ENCODE measurements at regions not wholly inside any gene's neighbourhood (a gene's known extent, or its start where the extent isn't known, plus 50 kb on each side); places are given as distances from the start of the nearest gene placed in this dataset.

DNA sequence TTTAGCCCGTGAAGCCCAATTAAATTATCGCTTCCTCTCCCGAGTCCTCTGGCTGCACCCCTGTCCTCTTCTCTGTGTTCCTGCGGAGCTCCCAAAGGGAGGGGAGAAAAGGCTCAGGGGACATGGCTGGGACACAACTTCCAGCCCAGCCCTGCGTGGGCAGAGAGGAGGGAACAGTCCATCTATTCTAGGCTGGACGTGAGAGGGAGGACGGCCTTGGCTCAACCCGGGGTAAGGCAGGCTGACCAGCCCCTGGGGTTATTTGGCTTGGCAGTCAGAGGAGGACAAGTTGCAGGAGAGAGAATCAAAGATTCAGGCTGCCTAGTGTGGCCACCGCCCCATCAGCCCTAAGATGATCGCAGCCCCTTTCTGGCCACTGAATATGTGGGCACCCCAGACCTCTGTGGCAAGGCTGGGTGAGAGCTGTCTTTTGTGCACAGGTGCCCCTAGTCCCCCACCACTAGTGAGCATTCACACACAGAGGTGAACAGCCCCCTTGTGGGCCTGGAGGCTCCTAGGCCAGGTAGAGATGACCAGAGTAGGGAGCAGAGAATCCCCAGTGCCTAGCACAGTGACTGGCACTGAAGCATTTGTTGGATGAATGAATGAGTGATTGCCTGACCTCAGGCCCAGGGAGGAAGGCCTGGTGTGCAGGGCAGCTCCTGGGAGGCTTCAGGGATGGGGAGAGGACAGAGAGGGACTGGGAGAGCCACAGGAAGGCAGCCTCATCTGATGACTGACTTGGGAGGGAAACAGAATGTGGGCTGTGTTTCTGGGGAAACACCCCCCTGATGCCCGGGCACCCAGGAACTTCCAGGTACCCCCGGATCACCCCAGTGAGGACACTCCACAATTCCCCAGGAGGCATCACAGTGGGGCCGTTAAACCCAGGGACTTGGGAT is 133.9 kb downstream of the C9orf50 start:
- DNase-seq: no peak

DNA sequence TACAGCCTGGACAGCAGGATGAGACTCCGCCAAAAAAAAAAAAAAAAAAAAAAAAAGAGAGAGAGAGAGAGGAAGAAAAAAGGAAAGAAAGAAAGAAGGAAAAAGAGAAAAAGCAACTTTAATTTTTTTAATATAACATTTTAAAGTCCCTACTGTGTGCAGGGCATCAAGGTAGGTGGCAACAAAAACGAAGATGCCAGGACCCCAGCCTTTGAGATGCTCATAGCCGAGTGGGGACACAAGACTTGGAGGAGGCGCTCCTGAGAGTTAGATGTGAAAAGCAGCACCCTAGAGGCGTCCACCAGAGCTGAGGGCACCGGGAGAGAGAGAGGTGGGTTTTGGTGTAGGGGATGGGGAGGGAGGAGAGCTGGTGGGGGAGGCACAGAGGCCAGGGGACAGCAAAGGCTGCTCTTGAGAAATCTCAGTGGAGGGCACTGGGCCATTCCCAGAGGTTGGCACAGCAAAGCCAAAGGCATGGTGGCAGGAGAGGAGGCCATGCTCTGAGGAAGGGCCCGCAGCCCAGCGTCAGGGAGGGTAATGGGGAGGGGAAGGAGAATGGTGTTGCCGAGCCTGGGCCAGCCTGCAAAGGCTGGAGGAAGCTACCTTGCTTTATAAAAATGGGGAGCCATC is 135.6 kb downstream of the C9orf50 start:
- no peak for DNase-seq

DNA sequence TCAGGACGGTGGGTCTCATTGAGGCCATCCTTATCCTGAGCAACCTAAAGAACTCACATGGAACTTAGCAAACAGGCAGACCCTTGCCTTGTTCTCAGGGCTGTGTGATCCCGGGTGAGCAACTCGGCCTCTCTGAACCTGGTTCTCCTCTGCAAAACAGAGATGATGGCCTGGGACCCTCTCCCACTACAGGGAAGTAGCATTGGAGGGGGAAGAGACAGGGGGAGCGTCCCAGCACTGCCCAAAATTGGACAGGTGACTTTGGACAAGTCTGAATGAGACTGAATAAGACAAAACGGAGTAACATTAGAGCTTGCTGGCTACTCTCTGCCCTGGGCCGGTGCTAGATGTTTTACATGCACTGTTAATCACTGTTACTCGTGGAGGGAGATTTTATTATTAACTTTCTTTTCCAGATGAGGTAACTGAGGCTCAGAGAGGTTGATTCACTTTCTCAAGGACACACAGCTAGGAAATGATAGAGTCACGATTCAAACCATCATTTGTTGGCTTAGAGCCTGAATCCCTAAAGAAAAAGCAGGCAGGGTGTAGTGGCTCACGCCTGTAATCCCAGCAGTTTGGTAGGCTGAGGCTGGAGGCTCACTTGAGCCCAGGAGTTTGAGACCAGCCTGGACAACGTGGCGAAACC is 136.4 kb downstream of the C9orf50 start:
- DNase-seq: no peak

DNA sequence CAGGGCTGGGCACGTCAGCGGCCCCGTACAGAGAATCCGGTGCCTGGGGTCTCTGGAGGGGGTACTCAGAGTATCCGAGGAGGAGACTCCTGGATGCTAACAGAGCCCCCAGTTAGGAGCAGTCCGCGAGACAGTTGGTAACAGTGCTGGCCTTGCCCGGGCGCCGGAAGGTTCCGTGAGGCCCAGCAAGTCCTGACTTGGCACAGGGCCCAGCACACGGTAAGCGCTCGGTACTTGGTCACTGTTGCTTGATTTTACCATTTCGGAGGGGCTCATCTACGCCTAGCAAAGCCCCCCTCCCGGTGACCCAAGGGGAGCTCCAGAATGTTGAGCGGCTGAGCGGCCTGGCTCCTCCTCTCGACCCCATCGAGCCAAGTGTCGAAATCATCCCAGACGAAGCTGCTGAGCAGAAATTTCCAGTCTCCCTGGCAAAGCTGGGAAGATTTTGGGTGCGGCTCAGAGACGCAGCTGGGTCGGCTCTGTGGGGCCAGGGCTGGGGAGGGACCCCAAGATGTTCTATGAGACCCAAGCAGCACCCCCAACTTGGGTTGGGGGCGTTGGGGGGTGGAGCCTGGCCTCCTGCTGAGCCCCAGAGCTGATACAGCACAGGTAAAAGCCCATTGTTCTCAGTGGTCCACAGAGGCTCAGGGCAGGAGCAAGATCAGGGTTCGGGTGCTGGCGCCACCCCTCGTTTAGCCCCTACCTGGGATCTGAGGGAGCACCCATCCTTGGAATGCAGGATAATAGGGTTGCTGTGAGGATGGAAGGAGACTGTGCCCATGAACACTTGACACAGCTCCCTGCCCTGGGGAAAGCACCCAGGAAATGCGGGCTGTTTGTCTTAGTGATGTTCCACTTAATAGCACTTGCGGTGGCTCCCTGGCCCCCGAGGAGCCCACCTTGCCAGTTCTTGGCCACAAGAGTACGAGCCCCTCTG is 137.2 kb downstream of the C9orf50 start:
- no peak for DNase-seq

DNA sequence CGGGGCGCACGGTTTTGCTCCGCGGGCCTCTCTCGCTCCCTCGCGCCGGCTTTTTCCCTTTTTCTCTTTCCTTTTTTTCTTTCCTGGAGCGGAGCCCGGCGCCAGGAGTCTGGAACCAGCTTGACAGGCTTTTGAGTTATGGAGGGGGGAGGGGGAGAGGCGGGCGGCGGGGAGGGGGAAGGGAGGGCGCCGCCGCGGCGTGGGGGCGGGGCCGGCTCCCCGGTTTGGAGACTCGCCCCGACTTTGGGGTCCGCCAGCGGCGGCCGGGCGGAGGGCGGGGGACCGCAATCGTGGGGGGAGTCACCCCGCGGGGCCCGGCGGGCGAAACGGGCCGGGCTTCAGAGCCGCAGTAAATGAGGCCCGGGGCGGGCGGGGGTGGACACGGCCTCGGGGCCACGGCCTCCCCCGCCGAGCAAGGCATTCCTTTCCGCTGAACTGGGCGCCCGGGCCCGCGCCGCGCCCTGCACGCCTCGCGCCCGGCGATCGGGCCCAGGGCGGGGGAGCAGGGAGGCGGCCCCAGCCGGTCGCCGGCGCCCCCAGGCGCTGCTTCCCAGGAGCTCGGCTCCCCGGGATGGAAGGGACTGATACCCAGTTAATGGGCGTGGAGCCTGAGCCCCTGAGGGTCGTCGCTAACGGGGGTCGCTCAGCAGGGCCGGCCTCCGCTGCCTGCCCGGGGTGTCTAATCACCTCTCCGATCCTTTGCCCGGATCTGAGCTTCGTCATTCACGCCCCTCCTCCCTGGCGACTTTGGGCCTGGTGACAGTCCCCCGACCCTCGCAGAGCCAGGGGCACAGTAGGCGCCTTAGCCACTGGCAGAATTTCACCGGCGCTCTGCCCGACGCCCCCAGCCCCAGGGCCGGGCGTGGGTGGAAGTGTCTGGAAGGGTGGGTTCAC is 138.1 kb downstream of the C9orf50 start:
- no peak for DNase-seq

DNA sequence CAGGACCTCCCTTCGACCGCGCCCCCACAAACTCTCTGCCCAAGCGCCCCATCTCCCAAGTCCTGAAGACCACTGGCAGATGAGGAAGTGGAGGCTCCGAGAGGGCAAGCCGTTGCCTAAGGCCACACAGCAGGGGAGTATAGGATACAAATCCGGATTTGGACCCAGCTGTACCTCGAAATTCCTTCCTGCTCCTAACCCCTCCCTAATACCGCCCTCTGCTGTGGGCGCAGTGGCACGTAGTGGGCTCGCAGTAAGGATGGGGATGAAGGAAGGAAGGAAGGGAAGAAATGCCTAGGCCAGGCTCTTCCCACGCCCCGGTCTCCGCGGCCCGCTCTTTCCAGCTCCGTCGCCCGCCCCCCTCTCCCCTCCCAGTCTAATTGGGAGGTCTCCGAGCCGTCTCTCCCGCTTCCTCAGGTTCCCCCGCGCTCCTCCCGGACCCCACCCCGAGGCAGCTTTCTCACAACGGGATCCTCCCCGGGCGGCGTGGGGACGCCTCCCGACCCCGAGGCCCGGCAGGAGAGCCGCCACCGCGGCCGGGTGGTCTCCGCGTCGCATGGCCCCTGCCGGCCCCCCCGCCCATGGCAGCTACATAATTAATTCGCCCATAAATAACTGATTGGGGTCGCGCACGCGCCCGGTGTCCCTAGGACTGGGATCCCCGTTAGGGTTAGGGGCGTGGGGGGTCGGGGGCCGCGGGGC is 138.9 kb downstream of the C9orf50 start:
- no peak for DNase-seq

DNA sequence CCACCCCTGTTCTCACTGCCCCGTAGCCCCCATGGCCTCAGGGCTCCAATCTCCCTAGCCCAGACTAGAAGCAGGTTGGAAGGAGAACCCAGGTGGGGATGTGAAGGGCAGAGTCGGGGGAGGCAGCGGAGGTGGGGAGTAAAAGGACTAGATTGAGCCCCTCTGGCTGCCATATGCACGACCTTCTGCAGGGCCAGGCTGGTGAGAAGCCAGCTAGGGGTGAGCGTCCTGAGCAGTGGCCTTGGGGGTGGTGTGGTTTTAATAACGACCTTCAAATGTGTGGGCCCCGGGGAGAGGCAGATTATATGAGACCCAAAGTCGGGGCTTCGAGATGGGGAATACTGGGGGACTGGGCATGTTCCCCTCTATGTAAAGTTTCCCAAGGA is 139.5 kb downstream of the C9orf50 start:
- DNase-seq: no peak

DNA sequence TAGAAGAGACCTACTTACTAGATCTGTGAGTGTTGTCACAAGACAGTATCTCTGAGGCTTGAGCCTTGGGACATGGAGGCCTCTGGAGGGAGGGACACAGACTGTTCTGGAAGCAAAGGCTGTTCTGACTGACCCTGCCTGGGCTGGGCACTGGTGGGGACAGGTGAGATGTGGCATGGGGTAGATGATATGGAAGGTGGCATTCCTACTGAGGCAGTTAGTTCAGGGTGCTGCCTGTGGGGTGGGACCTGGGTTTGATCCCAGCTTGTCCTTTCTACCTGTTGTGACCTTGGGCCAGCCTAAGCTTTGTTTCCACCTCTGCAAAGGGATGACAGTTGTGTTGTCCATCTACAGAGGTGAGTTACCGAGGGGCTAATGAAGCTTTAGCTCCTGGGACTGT is 140.2 kb downstream of the C9orf50 start:
- no peak for DNase-seq

DNA sequence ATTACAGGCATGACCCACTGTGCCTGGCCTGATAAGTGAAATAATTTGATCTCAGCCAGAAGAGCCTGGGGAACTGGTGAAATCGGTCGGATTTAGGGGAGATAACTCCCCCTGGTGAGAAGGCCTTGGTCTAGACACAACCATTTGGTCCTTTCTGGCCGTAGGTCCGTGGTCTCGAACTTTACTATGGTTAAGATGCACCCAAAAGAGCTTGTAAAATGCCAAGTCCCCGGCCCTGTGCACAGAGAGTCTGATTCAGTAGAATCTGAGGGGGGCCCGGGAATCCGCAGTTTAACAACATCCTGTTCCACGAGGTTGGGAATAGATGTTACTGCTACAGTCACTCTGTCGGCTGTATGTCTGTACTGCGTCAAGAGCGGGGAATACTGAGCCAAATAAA is 140.7 kb downstream of the C9orf50 start:
- DNase-seq: no peak

DNA sequence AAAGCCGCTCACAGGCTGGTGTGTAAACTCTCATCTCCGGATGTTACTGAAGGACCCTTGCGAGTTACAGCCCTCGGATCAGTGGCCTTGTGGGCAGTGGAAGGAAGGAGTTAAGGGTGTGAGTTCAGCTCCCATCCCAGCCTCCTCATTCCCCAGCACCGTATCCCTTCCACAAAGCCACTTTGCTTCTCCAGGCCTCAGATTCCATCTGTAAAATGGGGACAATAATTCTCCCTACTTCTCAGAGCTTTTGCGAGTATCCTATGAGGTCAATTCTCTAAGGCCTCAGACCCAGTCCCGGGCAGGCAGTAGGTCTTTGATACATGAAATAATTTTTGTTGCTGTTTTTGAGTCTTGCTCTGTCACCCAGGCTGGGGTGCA is 141.3 kb downstream of the C9orf50 start:
- no peak for DNase-seq

DNA sequence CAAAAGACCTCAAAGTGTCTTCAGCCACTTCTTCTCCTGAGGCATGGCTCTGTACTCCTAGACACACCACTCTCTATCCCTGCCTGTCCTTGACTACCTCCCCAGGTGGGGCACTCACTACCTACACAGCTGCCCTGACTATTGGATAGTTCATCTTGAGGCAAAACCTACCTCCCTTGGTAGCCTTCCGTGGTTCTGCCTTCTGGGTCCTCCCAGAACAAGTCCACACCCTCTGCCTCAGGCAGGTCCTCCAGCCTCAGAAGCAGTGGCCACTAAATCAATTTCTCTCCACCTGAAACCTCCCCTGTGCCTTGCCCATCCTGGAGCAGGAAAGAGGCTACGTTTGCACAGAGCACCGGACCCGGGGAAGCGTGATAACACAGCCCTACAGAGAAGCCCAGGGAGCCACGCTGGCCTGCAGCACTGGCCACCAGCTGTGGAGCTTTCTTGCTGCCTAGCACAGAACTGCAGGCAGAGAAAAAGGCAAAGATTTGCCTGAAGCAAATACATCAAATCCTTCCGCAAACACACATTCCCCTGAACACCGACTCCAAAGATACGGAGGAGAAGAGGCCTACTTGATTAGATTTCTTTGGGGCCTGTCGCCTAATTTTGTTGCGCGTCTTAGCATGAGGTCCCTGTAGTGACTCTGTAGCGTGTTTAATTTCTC is 141.8 kb downstream of the C9orf50 start:
- DNase-seq: no peak

DNA sequence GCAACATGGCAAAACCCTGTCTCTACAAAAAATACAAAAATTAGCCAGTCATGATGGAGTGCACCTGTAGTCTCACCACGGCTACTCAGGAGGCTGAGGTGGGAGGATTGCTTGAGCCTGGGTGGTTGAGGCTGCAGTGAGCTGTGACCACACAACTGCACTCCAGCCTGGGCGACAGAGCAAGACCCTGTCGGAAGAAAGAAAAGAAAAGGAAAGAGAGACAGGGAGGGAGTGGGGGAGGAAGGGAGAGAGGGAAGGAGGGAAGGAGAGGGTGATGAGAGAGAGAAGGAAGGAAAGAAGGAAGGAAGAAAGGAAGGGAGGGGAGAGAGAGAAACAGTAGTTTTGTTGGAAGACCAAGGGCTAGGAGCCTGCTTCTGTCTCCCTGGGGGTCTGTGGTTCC is 142.4 kb downstream of the C9orf50 start:
- no peak for DNase-seq

DNA sequence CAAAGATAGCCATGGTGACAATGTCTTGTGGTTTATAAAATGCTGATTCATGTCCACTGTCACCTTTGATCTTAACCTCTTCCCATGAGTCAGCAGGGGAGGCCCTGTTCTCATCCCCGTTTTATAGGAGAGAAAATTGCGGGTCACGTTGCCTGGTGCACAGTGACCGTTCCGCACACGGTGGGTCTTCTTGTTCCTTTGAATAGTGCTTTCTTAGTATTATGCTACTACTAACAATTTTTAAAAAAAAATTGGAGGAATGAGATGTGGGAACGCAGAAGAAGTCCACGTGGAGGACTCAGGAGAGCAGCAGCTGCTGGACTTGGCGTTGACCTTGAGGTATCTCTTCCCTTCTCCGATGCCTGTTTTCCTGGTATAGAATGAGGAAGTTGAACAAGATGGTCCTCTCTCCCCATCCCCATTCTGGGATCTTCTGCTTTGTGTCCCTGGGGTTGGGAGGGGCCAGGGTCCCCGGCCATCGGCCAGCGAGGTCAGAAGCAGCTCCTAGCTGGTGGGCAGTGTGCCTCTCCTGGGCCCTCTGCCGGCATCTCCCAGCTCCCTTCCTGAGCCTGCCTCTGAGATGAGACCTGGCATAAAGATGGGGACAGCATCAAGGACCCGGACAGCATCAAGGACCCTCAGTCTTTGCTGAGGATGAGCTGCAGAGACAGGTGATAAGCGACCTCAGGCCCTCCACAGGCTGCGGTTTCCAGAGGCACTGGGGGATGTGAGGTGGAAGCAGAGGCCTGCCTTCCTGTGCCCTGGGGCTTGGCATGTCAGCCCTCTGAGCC is 143.9 kb downstream of the C9orf50 start:
- DNase-seq: no peak

DNA sequence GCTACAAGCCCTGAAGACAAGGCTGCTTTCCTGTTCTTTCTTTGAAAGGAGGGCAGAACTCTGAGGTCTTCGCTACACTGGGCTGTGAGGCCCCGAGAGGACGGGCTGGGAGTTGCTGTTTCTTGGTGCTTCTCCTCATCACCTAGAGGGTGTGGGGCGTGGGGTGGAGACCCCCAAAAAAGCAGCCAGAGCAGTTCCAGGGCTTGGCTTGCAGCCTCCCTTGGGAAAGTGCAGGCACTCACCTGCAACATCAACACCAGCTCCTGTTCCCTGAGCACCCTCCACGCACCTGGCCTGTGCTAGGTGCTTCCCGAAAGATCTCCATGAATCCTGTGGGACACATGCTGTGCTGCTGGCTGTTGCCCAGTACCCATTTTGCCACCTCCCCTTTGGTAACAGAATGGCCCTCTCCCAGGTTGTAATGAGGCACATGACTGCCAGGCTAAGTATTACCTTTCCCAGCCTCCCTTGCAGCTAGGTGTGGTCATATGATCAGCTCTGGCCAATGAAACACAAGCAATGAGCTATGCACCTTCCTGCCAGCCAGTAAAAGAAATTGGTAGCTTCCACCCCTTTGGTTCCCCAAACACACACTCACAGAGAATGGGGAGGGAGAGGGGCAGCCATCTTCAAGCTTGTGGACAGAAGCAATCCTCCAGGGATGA is 146.0 kb downstream of the C9orf50 start:
- DNase-seq: no peak

DNA sequence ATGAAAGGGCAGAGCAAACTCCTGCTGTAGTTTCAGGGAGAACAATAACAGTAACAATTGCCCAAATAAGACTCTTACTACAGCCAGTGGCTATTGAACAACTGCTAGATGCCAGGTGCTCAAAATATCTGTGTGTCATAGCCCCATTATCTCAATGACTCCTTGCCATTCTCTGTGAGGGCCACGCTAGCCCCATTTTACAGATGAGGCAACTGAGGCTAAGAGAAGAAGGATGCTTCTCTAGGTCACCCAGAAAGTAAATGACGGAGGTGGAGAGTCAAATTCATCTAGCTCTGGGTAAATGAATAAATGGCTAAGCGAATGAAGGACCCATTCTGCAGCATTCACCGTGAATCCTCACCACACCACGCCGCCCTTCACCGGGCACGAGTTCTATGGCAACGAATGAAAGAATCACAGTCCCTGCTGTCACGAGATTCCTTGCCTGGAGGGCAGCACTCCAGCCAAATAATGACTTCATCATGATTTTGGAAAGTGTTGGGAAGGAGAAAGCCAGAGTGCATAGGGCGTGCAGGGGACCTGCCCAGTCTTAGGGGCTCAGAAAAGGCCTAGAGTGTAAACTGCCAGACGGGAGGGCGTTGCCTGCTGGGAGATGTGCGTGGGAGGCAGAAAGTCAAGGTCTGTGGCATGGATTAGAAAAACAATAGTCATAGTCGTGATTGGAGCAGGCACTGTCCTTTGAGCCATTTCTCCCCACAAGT is 147.2 kb downstream of the C9orf50 start:
- no peak for DNase-seq

DNA sequence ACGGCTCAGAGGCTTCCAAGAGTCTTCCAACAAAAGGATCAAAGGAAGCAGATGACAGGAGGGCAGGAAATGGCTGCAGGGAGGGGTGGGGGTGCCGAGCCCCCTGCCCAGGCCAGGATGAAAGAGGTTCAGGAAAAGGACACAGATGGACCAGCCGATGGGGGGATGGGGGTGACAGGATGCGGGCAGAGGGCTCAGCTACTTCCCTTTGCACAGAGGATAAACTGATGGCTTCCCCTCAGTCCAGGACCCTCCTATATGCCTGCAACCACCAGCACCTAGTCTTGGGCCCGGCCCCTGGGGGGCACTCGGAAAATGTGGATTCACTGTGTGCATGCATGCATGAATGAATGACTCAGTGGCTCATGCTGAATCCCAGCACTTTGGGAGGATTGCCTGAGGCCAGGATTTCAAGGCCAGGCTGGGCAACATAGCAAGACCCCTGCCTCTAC is 148.2 kb downstream of the C9orf50 start:
- DNase-seq: no peak

DNA sequence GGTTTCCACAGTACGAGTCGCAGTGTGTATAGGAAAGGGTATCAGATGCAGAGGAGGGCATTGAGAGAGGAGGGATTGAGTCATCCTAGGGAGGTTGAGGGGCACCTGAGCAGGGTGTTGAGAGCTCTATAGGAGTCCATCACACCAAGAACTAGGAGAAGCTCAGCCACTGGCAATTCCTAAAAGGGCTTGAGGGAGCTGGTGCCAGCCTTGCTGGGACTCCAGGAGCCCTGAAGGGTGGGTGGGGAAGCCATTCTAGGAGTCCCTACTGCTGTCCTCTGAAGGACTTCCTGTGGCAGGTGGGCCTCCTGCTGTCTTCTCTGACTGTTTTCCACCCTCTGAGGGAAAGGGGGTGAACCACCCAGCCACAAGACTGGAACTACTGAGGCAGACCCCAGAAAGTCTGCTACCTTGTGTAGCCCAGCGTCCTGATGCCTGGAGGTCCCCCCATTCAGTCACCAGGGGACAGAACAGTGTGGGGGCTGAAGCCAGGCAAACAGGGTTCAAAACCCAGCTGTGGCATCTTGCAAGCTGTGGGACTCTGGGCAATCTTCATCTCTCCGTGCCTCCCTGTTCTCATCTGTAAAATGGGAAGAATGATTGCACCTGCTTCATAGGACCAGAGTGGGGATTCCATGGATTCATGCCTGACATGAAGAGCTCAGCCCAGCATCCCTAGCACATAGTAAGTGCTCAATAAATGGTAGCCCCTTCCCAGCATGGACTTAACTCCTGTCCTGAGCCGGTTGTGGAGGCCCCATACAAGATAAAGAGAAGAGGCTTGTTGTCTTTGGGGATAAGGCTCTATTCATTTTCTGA is 149.5 kb downstream of the C9orf50 start:
- DNase-seq: no peak

DNA sequence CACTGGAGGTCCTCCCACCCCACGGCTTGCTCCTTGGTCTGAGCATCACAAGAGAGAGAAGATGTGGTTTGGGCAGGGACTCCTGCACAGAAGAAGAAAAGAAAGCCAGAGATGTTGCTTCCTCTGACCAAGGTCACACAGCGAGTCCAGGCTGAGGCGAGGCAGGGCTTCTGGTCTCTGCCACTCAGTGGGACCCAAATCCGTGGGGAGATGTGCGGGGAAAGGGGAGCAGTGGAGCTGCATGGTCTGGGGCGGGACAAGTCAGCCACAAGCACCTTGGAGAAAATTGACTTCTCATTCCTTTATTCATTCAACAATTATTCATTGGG is 150.9 kb downstream of the C9orf50 start:
- no peak for DNase-seq
